GM21619 (cell line): ENCODE measurements at regions not wholly inside any gene's neighbourhood (a gene's known extent, or its start where the extent isn't known, plus 50 kb on each side); places are given as distances from the start of the nearest gene placed in this dataset.
"Not testable (repeated sequence)": the region's sequence is repeated elsewhere in the genome, so short reads cannot be mapped to it uniquely, and the experiment has no call there.

Experiments
- ATAC-seq: cut with Tn5 transposase; IDR thresholded peaks from one replicate; pipeline ENCODE4 v1.9.1; 2021; ENCODE audit not compliant: unreplicated experiment

DNA sequence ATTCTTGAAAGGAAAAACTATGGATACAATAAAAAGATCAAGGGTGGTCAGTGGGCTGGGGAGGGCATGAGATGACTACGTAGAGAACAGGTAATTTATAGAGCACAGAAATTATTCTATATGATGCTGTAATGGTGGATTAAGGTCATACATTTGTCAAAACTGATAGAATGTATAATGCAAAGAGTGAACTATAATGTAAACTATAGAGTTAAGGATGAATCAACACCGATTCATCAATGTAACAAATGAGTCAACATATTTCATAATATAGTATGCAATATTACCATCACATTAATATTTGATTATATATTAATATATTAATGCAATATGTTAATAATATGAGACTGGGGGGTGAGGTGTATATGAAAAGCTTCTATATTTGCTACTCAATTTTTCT, 555.6 kb upstream of the POT1 start:
- ATAC-seq, result no peak

DNA sequence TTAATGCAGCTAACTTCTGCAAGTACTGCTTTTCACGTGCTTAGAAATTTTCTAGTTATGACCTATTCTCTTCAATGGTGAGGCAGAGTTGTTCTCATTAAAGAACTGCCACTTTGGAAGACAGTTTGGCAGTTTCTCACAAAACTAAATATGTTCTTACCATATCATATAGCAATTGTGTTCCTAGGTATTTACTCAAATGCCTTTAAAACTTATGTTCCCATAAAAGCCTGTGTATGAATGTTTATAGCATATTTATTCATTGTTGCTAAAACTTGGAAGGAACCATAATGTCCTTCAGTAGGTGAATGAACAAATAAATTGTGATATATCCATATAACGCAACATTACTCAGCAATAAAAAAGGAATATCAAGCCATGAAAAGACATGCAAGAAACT, 555.1 kb upstream of the POT1 start:
- no peak for ATAC-seq

DNA sequence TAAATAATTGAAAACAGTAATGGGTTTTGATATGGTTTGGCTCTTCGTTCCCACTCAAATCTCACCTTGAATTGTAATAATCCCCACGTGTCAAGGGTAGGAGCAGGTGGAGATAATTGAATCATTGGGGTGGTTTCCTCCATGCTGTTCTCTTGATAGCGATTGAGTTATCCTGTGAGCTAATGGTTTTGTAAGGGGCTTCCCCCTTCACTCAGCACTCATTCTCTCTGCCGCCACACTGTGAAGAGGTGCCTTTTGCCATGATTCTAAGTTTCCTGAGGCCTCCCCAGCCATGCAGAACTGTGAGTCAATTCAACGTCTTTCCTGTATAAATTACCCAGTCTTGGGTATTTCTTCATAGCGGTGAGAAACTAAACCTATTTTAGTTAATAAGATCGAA, 551.7 kb upstream of the POT1 start:
- ATAC-seq, result no peak

DNA sequence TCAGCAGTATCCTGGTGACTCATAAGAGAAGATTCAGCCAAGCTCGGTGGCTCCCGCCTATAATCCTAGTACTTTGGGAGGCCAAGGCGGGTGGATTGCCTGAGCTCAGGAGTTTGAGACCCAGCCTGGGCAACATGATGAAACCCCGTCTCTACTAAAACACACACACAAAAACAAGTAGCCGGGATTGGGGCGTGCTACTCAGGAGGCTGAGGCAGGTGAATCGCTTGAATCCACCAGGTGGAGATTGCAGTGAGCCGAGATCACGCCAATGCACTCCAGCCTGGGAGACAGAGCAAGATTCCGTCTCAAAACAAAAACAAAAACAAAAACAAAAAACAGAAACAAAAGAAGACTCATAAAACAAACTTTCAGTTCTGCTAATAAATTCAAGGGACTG, 551.1 kb upstream of the POT1 start:
- ATAC-seq, result no peak

DNA sequence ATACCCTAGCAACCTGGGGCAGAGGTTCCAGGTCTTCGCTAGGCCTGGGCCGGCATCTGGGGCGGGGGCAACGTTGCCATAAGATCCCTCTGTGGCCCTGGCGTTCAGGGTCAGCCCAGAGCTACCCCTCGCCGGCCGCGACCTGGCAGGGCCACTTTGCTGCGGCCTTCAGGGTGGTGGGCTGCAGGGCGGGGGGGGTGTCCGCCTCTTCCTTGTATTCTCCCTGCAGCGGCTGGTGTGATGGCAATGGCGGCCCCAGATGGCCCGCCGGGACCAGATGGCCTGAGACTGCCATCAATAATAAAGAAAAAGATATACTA, 539.2 kb upstream of the POT1 start:
- ATAC-seq, result no peak

DNA sequence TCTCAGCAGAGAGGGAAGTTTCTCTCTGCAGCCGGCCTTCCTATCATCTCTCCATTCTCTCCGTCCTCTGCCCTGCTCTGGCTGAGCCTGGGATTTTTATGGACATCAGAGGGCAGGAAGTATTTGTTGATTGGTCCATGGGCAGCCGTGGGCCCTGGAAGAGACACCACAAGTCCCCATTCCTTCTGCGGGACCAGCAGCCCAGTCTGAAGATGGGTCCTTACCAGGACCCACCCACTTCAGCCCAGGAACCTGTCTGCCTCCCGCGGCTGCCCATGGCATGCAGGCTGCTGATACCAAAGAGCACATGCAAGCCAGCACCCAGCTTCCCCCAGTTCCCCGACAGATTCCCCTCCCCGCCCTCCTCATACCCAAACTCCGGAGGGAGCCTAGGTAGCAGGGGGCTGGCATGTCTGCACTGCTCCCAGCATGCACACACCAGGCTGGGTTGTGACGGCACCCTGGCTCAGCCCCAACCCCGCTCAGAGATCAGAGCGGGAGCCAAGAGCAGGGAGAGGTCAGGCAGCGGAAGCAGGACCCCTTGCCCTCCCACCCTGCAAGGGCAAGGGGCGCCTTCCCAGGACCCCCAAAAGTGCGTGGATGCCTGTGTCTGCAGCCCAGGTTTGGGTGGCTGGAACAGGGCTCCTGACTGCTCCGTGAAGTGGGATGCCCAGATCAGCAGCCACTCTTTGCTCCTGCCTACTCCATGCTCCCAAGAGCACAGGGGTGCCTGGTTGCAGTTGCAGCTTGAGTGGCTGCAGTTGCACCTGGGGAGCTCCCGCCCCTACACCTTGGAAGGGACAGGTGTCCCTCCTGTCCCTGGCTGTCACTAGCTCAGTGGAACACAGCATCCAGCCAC, 538.6 kb upstream of the POT1 start:
- ATAC-seq, result no peak

DNA sequence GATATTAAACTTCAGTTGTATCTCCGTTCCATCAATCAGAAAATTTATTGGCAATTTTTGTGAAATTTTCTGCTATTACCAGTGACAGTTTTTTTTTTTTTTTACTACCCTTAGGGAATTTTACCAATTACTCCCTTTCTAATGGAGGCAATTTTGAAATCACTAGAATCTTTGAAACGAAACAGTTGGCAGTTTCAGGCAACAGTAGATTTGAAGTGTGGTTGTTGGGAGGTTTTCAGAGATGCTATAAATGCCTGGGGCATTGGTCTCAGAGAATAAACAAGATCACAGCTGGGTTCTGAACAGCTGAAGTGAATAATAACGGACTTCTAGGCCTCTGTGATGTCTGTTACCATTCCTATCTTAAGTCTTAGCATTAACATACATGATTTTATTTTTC, 535.9 kb upstream of the POT1 start:
- no peak for ATAC-seq

DNA sequence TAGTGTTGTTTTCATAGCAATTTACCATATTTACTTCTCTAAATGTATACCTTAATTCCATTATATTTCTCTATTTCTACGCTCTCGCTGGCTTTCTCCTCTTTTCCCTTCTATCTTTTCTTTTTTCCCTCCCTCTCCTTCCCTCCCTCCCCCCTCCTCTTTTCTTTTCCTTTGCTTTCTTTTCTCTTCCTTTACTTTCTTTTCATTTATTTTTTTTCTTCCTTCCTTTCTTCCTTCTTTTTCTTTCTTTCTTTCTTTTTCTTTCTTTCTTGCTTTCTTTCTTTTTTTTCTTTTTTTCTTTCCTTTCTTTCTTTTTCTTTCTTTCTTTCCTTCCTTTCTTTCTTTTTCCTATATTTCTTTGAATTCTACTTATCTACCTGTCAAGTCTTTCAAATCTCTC, 533.0 kb upstream of the POT1 start:
- ATAC-seq, result no peak

DNA sequence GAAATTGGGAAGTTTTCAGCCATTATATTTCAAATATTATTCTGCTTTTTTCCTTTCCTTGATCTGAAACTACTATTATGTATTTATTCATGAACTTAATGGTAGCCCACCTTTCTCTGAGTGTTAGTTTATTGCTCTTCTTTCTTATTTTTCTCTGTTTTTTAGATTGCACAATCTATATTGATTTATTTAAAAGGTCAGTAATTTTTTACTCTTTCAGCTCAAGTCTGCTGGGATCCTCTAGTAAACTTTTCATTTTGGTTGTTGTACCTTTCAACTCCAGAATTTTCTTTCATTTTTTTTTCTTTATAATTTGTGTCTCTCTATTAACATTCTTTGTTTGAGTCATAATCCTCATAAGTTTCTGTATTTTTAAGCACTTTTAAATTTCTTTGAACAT, 529.4 kb upstream of the POT1 start:
- no peak for ATAC-seq

DNA sequence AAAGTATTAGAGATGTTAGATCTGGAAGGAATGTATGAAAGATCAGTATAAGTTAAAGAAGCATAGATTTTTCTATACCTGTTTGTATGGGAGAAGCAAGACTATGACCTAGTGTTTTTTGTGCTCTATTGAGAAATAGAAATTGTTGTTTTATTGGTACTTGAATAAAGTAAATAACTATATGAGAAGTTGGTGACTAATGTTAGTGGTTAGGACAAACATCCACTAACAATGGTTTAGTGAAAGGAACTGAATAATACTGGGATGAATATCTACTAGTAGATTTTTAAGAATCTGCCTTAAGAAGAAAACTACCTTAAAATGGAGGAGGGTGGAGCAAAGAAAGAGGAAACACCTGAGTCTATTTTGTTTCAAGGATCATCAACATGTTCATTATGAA, 521.1 kb upstream of the POT1 start:
- ATAC-seq, result no peak

DNA sequence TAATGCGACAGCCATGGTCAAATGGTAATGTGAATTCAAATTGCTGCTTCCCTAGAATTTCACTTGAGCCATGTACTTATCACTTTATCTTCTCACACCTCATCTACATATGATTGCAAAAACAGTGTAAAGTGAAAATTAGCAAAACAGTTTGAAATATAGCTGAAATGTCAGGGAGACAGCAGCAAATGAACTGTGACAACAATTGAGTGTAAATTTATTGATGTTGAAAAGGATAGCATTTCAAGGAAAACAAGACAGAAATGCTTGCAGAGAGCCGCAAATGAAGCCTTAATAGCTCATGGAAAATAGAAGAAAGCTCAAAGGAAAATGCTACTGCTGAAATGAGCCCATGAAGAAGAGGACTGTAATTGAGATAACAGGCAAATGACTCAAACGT, 516.2 kb upstream of the POT1 start:
- no peak for ATAC-seq

DNA sequence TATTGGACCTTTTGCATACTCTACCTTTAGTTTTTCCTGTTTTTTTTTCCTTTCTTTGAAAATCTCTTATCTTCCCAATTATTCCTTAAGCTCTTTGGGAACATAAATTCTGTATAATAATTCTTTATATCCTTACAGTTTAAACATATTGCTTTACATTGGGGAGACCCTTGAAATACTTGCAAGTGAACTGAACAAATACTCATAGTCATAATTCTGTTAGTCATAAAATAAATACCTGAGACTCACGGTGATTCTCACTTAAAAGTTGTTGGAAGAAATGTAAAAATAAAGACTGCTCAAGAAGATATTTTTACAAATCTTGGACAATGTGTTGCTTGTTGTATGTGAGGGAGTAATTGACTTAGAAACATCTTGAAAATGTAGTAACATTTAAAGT, 515.2 kb upstream of the POT1 start:
- ATAC-seq, result no peak

DNA sequence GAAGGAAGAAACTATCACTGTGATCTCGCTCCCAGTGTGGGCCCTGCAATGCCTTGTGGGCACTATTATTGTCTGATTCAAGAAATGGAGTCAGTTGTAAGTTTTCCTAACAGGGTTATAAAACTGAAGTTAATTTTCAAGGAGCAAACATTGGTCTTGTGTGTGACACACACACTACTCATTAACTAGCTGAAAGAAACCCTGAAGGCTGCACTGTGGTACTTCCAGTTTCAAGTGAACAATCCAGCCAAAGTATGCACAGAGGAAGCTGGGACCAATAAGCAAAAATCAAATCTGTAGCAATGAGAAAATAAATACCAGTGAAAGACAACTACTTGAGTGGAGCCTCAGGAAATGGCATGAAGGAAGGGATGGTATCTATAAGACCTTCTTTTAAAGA, 506.6 kb upstream of the POT1 start:
- ATAC-seq, result no peak

DNA sequence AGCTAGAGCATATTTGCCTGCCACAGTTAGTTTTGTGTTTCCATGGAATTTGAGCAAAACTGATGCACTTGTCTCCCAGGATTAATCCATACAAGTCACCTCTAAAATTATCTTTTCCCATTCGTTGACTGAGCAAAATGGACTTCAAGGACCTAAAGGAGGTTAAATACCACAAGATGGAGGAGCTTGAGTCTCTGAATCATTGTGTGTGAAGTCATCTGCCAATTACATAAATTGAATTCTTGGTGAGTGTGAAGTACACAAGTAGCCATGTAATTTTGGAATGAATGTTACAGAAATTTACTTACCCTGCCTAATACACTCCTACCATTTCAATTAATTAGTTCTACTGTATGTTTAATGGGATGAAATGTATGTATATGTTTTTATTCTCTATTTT, 501.7 kb upstream of the POT1 start:
- no peak for ATAC-seq

DNA sequence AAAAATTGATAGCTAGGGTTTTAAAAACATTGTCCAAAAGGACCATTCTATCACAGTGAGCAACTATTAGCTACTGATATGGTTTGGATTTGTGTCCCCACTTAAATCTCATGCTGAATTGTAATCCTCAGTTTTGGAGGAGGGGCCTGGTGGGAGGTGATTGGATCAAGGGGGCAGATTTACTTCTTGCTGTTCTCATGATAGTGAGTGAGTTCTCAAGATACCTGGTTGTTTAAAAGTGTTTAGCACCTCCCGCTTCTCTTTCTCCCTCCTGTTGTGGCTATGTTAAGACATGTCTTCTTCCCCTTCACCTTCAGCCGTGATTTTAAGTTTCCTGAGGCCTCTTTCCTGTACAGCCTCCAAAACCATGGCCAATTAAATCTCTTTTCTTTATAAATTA, 500.4 kb upstream of the POT1 start:
- ATAC-seq, result no peak

DNA sequence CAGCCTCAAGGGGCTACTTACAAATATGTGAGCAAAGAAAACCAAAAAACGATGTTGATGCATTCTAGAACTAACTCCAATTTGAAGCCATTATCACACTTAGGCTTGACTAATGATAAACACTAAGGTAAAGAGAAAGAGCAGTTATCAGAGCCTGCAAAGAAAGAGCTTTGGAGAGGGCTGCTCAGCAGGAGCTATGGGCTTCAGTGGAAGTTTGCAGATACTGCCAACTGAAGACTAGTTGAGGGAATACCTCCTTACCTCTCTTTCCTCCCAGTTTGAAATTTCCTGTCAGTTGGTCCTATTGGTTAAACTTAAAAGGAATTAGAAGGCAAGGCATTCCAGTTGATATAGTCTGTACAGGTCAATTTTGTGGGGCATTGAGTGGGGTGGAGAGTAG, 498.1 kb upstream of the POT1 start:
- no peak for ATAC-seq

DNA sequence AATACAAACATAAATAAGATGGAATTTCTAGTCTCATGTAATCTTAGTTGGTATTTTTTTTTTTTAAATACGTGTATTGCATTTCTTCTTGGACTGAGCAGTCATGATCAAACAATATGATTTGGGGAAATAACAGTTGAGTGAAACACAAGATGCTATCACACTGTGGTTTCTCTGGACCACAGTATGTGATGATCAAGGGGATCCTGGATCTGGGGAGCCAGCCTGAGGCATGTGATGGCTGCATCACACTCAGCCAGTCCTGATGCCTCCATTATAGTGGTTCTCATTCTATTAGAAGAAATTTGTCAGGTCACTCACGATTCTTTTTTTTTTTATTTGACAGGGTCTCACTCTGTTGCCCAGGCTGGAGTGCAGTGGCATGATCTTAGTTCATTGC, 495.9 kb upstream of the POT1 start:
- ATAC-seq, result no peak

DNA sequence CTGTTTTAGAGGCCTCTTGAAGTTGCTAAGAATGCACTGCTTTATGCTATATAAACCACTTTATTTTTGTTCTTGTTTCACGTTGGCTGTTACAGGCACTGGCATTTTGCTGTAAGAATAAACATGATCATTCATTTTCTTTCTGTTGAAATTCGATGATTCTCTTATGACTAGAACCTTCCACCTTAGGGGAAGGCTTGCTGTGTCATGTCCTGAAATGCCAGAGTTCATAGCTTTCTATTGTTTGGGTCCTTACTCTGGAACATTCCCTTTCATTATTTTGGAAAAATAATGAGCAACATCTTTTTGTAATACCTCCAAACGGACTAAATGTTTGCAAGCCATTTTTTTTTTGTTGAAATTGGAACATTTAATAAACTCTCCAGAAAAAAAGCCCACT, 495.1 kb upstream of the POT1 start:
- no peak for ATAC-seq

DNA sequence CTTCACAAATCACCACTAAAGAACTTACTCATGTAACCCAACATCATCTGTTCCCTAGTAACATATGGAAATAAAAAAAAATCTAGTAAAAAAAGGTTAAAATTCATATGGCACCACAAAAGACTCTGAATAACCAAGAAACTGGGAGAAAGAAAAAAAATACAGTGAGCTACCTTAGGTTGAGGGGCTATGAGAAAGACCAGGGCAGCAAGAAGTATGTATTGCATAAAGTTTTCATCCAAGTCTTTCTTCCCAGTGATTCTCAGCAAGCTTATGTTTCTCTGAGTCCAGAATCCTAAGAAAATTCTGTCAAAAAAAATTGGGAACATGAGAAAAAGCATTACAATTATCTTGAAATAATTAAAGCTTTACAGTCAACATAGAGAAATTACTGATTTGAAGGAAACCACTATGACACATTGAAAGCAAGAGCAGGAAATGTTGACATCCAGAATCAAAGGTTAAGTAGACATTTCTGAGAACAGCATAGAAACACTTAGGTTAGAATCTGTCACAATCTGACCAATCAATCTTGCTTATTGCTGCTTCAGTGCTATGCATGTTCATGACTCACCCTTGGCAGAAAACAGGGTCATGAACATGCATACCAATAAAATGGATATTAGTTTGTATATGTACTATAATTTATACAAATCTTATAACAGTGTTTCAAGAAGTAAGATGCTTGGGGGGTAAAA, 494.0 kb upstream of the POT1 start:
- no peak for ATAC-seq

DNA sequence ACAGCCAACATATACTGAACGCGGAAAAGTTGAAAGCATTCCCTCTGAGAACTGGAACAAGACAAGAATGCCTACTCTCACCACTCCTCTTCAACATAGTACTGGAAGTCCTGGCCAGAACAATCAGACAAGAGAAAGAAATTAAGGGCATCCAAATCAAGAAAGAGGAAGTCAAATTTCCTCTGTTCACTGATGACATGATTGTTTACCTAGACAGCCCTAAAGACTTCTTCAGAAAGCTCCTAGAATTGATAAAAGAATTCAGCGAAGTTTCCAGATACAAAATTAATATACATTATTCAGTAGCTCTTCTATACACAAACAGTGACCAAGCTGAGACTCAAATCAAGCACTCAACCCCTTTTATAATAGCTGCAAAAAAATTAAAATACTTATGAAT, 491.8 kb upstream of the POT1 start:
- ATAC-seq, result not testable (repeated sequence)

DNA sequence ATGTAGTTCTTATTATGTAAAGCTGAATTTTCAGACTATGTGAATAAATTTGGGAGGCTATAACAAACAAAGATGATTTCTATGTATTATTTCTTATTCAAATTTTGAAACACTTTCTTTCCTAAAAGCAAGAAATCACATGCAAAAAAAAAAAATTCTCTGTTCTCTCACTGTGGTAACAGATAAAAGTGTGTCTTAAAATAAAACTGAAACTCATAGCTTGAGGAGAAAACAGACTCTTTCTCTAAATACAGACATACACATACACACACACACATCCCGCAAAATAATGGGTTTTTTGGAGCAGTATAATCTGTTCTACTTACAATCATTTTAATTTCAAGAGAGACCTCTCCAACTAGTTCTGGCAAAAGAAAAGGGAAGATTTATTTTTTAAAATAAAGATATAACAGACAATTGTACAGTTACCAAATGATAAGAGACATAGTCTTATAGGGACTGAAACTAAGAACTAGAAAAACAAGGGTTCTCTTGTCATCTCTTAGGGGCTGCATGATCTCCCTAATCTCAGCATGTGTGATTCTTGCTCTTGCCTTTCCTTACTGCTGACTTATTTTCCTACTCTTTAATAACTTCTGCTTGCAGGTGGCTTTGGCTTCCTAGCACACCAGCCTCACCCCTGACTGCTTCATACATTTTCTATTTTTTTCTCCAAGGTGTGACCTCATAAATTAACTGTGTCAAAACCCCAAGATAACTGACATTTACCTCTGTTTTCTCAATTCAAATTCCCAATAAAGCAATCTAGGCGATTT, 483.5 kb upstream of the POT1 start:
- no peak for ATAC-seq

DNA sequence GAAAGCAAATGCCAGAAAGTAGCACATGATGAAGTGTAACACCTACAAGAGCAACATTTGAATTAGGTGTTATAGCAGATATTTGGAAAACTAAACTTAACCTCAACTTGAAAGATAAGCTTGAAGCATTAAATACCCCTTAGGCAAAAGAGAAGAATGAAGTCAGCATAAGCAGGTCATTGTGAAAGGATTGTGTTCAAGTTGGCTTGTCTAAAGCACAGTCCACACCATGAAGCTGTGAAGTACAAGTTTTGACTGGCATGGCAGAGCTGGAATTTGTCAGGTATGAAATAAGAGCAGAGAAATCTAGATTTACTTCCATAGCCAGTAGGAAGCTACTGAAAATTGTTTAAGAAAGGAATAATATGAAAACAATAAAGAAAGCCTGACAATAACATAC, 480.3 kb upstream of the POT1 start:
- no peak for ATAC-seq
